Activated CD4-positive, alpha-beta T cell treated with anti-CD3 and anti-CD28 coated beads, Interleukin-2, amount 10 ng/mL, durations not matched to agents 7 days and 5 days (primary cell): ENCODE measurements at regions not wholly inside any gene's neighbourhood (a gene's known extent, or its start where the extent isn't known, plus 50 kb on each side); places are given as distances from the start of the nearest gene placed in this dataset.

ENCODE experiments used
- CTCF ChIA-PET: fragments of 350-600 bp; sonication (Branson Sonifier 250); formaldehyde crosslinking; loops from one replicate; lab custom pipeline; 2021; ENCODE audit warnings: antibody characterized with exemption; lab: Charles Lee
- POLR2A ChIA-PET: fragments of 350-600 bp; sonication (Branson Sonifier 250); formaldehyde crosslinking; loops from one replicate; lab custom pipeline; 2021; ENCODE audit warnings: antibody characterized with exemption; lab: Charles Lee
- DNase-seq: peaks from one replicate; pipeline ENCODE4 v3.0.0-alpha.2; 2020
- H3K27ac Mint-ChIP-seq: one replicate; pipeline ENCODE4 v1.8.0; 2021; ENCODE audit warnings: mild to moderate bottlenecking, moderate library complexity, mixed read lengths
- H3K27me3 Mint-ChIP-seq: one replicate; pipeline ENCODE4 v1.8.0; 2021; ENCODE audit warnings: mixed read lengths
- H3K36me3 Mint-ChIP-seq: one replicate; pipeline ENCODE4 v1.8.0; 2021; ENCODE audit warnings: low read depth, mixed read lengths
- H3K4me1 Mint-ChIP-seq: one replicate; pipeline ENCODE4 v1.8.0; 2021; ENCODE audit warnings: mixed read lengths
- H3K4me3 Mint-ChIP-seq: one replicate; pipeline ENCODE4 v1.8.0; 2021; ENCODE audit warnings: mild to moderate bottlenecking, moderate library complexity, mixed read lengths
- H3K9me3 Mint-ChIP-seq: one replicate; pipeline ENCODE4 v1.8.0; 2021; ENCODE audit warnings: mixed read lengths

GRCh38 chr6:47360388-47360787, 50.7 kb upstream of the TNFRSF21 start:
- POLR2A ChIA-PET, result no interaction called here
- Mint-ChIP-seq H3K4me3 (no peak overlapping the region), H3K9me3 (no peaks in the 10 kb centered on the region), H3K36me3 (no peaks in the 10 kb centered on the region), H3K27ac (no peak overlapping the region), H3K4me1 (no peaks in the 10 kb centered on the region), H3K27me3 (peaks cover 25% of the 10 kb centered on the region)
- CTCF ChIA-PET, result no interaction called here
- DNase-seq, result no peak

- CTCF ChIA-PET, result no interaction called here
- H3K27ac Mint-ChIP-seq, result no peak overlapping the region
- no peaks in the 10 kb centered on the region for H3K36me3 Mint-ChIP-seq
- peaks cover 27% of the 10 kb centered on the region for H3K27me3 Mint-ChIP-seq
- no peaks in the 10 kb centered on the region for H3K4me1 Mint-ChIP-seq
- DNase-seq, result no peak
- POLR2A ChIA-PET, result no interaction called here
- H3K4me3 Mint-ChIP-seq, result no peak overlapping the region
- no peaks in the 10 kb centered on the region for H3K9me3 Mint-ChIP-seq
Measured at GRCh38 chr6:47362857-47363461, 53.3 kb upstream of the TNFRSF21 start.

DNA sequence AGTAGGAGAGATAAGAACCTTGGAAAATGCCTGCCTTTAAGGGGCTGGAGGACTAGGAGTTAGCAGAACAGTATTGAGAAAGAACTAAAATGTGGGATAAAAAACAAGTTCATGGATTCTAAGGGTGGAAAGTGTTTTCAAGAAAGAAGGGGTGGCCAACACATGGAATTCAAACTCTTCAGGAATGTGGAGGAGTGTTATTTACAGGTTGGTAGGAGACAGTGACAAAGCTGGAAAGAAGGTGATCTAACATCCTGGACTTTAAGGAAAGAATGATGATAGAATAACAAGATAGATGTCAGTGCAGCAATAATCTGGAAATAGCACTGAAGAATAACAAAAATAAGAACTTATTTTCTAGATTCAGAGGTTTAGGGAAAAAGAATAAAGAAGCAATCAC, 54.0 kb upstream of the TNFRSF21 start:
- H3K27me3 Mint-ChIP-seq, result peaks cover 24% of the 10 kb centered on the region
- H3K9me3 Mint-ChIP-seq, result no peaks in the 10 kb centered on the region
- no peaks in the 10 kb centered on the region for H3K36me3 Mint-ChIP-seq
- H3K27ac Mint-ChIP-seq, result no peak overlapping the region
- no peak overlapping the region for H3K4me3 Mint-ChIP-seq
- CTCF ChIA-PET, result no interaction called here
- POLR2A ChIA-PET, result no interaction called here
- no peaks in the 10 kb centered on the region for H3K4me1 Mint-ChIP-seq
- DNase-seq, result no peak

DNA sequence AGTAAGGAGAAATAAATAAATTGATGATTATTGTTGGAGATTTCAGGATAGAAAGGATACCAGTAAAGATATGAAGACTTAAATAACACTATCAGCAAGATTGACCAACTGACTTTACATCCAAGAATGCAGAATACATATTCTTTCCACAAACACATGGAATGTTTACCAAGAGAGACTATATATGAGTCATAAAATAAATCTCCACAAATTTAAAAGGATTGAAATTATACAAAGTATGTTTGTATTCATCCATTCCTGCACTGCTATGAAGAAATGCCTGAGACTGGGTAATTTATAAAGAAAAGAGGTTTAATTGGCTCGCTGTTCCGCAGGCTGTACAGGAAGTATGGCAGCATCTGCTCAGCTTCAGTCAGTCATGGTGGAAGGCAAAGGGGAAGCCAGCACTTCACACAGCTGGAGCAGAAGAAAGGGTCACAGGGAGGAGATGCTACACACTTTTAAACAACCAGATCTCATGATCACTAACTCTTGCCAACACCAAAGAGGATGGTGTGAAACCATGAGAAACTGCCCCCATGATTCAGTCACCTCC, 56.7 kb upstream of the TNFRSF21 start:
- no peaks in the 10 kb centered on the region for H3K36me3 Mint-ChIP-seq
- H3K4me1 Mint-ChIP-seq, result no peaks in the 10 kb centered on the region
- peaks cover 16% of the 10 kb centered on the region for H3K27me3 Mint-ChIP-seq
- POLR2A ChIA-PET, result no interaction called here
- no peak for DNase-seq
- CTCF ChIA-PET, result interaction anchor here (0.6 kb wide), 1 partner anchor 55 kb away, joined by 3 read pairs; no protein-coding TSS in a partner anchor
- H3K9me3 Mint-ChIP-seq, result no peaks in the 10 kb centered on the region
- H3K27ac Mint-ChIP-seq, result no peak overlapping the region
- no peak overlapping the region for H3K4me3 Mint-ChIP-seq

DNA sequence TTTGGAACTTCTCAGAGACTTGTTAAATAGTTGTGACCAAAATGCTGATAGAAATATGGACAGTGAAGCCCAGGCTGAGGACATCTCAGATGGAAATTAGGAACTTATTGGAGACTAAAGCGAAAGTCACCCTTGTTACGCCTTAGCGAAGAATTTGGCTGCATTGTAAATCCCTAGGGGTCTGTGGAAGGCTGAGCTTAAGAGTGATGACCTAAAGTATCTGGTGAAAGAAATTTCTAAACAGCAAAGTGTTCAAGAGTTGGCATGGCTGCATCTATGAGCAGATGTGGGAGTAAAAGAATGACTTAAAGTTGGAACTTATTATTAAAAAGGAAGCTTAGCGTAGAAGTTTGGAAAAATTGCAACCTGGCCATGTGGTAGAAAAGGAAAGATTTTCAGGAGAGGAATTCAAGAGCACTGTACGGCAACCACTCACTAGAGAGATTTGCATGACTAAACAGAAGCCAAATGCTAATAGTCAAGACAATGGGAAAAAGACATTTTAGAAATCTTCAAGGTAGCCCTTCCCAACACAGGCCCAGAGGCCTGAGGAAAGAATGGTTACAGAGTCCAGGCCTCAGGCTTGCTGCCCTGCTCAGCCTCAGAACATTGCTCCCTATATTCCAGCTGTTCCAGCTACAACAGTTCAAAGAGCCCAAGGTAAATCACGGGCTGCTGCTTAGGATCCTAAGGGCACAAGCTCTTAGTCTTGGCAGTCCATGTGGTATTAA, 61.6 kb upstream of the TNFRSF21 start:
- no peak for DNase-seq
- no peaks in the 10 kb centered on the region for H3K36me3 Mint-ChIP-seq
- ChIA-PET POLR2A (no interaction called here), CTCF (no interaction called here)
- no peaks in the 10 kb centered on the region for H3K4me1 Mint-ChIP-seq
- peaks cover 3% of the 10 kb centered on the region for H3K27me3 Mint-ChIP-seq
- H3K27ac Mint-ChIP-seq, result no peak overlapping the region
- H3K9me3 Mint-ChIP-seq, result no peaks in the 10 kb centered on the region
- no peak overlapping the region for H3K4me3 Mint-ChIP-seq

GRCh38 chr6:47371870-47372255, 62.2 kb upstream of the TNFRSF21 start:
- no peaks in the 10 kb centered on the region for H3K9me3 Mint-ChIP-seq
- no peak overlapping the region for H3K27ac Mint-ChIP-seq
- no peaks in the 10 kb centered on the region for H3K27me3 Mint-ChIP-seq
- CTCF ChIA-PET, result no interaction called here
- no peak for DNase-seq
- H3K4me1 Mint-ChIP-seq, result peaks cover 4% of the 10 kb centered on the region
- no peaks in the 10 kb centered on the region for H3K36me3 Mint-ChIP-seq
- no peak overlapping the region for H3K4me3 Mint-ChIP-seq
- POLR2A ChIA-PET, result no interaction called here

DNA sequence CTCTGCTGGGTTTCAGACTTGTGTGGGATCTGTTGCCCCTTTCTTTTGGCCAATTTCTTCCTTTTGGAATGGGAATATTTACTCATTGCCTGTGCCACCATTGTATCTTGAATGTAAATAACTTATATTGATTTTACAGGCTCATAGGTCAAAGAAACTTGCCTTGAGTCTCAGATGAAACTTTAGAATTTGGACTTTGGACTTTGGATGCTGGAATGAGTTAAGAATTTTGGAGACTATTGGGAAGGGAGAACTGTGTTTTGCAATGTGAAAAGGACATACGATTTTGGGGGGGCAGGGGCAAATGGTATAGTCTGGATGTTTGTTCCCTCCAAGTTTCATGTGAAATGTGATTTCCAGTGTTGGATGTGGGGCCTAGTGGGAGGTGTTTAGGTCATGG, 62.6 kb upstream of the TNFRSF21 start:
- H3K27me3 Mint-ChIP-seq, result no peaks in the 10 kb centered on the region
- ChIA-PET POLR2A (no interaction called here), CTCF (no interaction called here)
- H3K4me3 Mint-ChIP-seq, result no peak overlapping the region
- H3K9me3 Mint-ChIP-seq, result no peaks in the 10 kb centered on the region
- peaks cover 7% of the 10 kb centered on the region for H3K4me1 Mint-ChIP-seq
- H3K36me3 Mint-ChIP-seq, result no peaks in the 10 kb centered on the region
- no peak for DNase-seq
- no peak overlapping the region for H3K27ac Mint-ChIP-seq

GRCh38 chr6:47375426-47375825, 65.7 kb upstream of the TNFRSF21 start:
- peaks cover 7% of the 10 kb centered on the region for H3K4me1 Mint-ChIP-seq
- peaks cover 7% of the 10 kb centered on the region for H3K27me3 Mint-ChIP-seq
- H3K27ac Mint-ChIP-seq, result no peak overlapping the region
- H3K4me3 Mint-ChIP-seq, result no peak overlapping the region
- H3K9me3 Mint-ChIP-seq, result no peaks in the 10 kb centered on the region
- H3K36me3 Mint-ChIP-seq, result no peaks in the 10 kb centered on the region
- CTCF ChIA-PET, result no interaction called here
- POLR2A ChIA-PET, result no interaction called here
- no peak for DNase-seq

DNA sequence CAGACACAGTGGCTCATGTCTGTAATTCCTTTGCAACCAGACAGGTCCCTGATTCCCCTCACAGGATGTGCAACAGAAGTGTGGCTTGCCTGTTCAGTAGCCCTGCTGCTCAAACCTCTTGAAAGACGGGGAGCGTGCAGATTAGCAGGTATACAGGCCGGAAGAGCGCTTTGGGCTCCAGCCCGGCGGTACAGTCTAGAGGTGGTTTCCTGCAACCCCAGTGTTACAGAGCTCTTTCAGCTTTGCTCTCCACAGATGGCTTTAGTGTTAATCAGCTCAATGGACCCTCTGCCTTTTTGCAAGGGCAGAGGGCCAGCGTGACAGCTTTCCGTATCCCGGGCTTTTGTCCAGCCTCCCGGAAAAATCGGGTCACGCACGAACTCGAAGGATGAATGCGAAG, 67.2 kb upstream of the TNFRSF21 start:
- H3K4me3 Mint-ChIP-seq, result no peak overlapping the region
- CTCF ChIA-PET, result interaction anchor here (1.4 kb wide), 1 partner anchor 31 kb away, joined by 4 read pairs; no protein-coding TSS in a partner anchor
- H3K4me1 Mint-ChIP-seq, result peaks cover 7% of the 10 kb centered on the region
- DNase-seq, result peak; percentile 21
- H3K27me3 Mint-ChIP-seq, result peaks cover 7% of the 10 kb centered on the region
- no peak overlapping the region for H3K27ac Mint-ChIP-seq
- POLR2A ChIA-PET, result no interaction called here
- no peaks in the 10 kb centered on the region for H3K9me3 Mint-ChIP-seq
- H3K36me3 Mint-ChIP-seq, result no peaks in the 10 kb centered on the region

- peaks cover 7% of the 10 kb centered on the region for H3K4me1 Mint-ChIP-seq
- H3K27me3 Mint-ChIP-seq, result peaks cover 11% of the 10 kb centered on the region
- no peak for DNase-seq
- no peaks in the 10 kb centered on the region for H3K36me3 Mint-ChIP-seq
- POLR2A ChIA-PET, result interaction anchor here (0.6 kb wide), 1 partner anchor 825 kb away, joined by 4 read pairs; no protein-coding TSS in a partner anchor
- no peaks in the 10 kb centered on the region for H3K9me3 Mint-ChIP-seq
- H3K27ac Mint-ChIP-seq, result no peak overlapping the region
- H3K4me3 Mint-ChIP-seq, result no peak overlapping the region
- CTCF ChIA-PET, result interaction anchor here (0.7 kb wide), 1 partner anchor 354 kb away, joined by 4 read pairs; no protein-coding TSS in a partner anchor
Measured at GRCh38 chr6:47377971-47378370, 68.3 kb upstream of the TNFRSF21 start.

DNA sequence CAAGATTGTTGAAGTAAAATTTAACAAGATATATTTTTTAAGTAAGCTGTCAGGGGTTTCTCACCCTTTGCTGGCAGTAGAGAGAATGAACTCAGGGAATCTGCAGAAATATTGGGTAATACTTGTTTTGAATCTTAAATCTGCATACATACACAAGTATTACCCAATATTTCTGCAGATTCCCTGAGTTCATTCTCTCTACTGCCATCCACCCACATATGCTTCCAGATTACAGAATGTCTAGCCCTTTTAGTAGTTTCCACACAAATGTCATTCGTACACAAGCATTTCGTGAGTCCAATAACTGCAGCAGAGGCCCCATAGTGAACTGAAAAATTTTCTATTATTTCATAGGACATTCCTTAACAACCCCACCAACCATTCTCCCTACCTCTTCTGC, 69.6 kb upstream of the TNFRSF21 start:
- Mint-ChIP-seq H3K36me3 (no peaks in the 10 kb centered on the region), H3K27ac (no peak overlapping the region), H3K4me1 (peaks cover 7% of the 10 kb centered on the region), H3K27me3 (peaks cover 12% of the 10 kb centered on the region), H3K9me3 (no peaks in the 10 kb centered on the region), H3K4me3 (no peak overlapping the region)
- ChIA-PET POLR2A (no interaction called here), CTCF (no interaction called here)
- DNase-seq, result no peak

DNA sequence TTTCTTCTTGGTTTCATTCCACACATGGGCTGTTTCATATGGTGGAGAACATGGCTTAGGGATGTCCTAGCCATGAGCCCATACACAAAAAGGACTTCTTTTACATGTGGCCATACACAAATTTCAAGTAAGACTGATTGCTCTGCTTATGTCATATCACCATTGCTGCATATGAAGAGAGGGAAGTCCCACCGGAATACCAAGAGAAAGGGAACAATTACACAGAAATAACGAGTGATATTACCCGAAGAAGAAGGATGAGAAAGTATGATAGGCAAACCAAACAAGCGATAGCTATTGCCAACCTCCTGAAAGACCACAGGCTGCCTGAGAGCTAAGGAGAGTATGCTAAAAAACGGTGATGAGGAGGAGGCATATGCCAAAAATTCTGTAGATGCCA, 70.5 kb upstream of the TNFRSF21 start:
- Mint-ChIP-seq H3K4me3 (no peak overlapping the region), H3K27me3 (peaks cover 13% of the 10 kb centered on the region), H3K4me1 (peaks cover 7% of the 10 kb centered on the region), H3K9me3 (no peaks in the 10 kb centered on the region), H3K36me3 (no peaks in the 10 kb centered on the region), H3K27ac (no peak overlapping the region)
- DNase-seq, result no peak
- CTCF ChIA-PET, result no interaction called here
- POLR2A ChIA-PET, result no interaction called here

GRCh38 chr6:47381036-47381435, 71.3 kb upstream of the TNFRSF21 start:
- H3K27ac Mint-ChIP-seq, result no peak overlapping the region
- ChIA-PET POLR2A (no interaction called here), CTCF (interaction anchor here (0.6 kb wide), 1 partner anchor 112 kb away, joined by 6 read pairs; no protein-coding TSS in a partner anchor)
- no peaks in the 10 kb centered on the region for H3K36me3 Mint-ChIP-seq
- peaks cover 7% of the 10 kb centered on the region for H3K4me1 Mint-ChIP-seq
- no peak overlapping the region for H3K4me3 Mint-ChIP-seq
- DNase-seq, result no peak
- H3K27me3 Mint-ChIP-seq, result peaks cover 13% of the 10 kb centered on the region
- no peaks in the 10 kb centered on the region for H3K9me3 Mint-ChIP-seq
